ENCODE measurements at regions not wholly inside any gene's neighbourhood (a gene's known extent, or its start where the extent isn't known, plus 50 kb on each side); places are given as distances from the start of the nearest gene placed in this dataset.

DNA sequence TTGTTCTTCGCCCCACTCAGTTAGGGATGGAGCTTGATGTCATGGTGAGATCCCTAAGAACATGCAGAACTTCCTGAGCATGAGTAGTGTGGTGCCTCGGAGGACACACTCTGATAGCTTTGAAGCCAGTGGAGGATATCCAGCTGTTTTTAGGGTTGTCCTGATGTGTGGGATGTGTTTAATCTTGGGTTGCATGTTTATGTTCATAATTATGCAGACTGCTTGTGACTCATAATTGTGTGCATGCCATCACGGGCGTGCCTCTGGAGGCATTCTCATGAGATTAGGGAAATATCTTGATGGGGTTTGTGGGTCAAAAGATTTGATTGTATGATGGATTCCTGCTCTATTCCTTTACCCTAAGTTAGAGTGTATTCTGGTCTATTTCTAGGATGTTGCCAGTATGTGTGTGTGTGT lies 267.4 kb upstream of the PELI2 start:
- TF ChIP-seq, protein P1, sequence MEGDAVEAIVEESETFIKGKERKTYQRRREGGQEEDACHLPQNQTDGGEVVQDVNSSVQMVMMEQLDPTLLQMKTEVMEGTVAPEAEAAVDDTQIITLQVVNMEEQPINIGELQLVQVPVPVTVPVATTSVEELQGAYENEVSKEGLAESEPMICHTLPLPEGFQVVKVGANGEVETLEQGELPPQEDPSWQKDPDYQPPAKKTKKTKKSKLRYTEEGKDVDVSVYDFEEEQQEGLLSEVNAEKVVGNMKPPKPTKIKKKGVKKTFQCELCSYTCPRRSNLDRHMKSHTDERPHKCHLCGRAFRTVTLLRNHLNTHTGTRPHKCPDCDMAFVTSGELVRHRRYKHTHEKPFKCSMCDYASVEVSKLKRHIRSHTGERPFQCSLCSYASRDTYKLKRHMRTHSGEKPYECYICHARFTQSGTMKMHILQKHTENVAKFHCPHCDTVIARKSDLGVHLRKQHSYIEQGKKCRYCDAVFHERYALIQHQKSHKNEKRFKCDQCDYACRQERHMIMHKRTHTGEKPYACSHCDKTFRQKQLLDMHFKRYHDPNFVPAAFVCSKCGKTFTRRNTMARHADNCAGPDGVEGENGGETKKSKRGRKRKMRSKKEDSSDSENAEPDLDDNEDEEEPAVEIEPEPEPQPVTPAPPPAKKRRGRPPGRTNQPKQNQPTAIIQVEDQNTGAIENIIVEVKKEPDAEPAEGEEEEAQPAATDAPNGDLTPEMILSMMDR (IDR thresholded peaks at IDR 0.05), result no peak
- TF ChIP-seq POLR2A (IDR thresholded peaks at IDR 0.05), result no peak

Measured in uterus (tissue), 2 donors.